ENCODE measurements at regions not wholly inside any gene's neighbourhood (a gene's known extent, or its start where the extent isn't known, plus 50 kb on each side); places are given as distances from the start of the nearest gene placed in this dataset.
A peak's percentile ranks its signal among the peaks of the same experiment; 100 is the strongest.

DNA sequence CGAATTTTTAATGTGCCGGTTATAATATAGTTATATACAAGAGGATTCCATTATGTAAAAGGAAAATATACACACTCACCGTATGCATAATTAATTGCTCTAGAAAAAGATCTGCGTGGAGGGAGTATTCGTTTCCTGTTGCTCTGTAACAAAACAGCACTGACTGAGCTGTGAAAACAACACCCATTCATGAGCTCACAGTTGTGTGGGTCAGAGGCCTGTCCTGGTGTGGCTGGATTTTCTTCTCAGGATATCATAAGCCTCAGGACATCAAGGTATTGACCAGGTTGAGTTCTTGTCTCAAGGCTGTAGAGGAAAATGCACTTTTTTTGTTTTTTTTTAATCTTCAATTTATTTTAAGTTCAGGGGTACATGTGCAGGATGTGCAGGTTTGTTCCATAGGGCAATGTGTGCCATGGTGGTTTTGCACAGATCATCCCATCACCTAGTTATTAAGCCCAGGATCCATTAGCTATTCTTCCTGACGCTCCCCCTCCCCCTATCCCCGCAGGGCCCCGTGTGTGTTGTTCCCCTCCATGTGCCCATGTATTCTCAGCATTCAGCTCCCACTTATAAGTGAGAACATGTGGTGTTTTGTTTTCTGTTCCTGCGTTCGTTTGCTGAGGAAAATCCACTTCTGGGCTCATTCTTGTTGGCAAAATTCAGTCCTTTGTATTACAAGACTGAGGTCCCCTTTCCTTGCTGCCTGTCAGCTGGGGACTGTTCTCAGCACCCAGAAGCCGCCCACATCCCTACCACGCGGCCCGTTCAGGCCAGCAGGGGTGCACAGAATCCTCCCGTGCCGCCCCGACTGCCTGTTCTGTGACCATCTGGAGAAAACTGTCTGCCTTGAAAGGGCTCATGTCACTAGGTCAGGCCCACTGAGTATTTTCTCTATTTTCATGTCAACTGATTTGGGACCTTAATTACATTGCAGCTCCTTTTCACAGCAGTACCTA is 87.4 kb upstream of the ERRFI1 start:
- Histone ChIP-seq H3K36me3 (ENCODE audit: control insufficient read depth in 1 of 2, insufficient read depth in 2 of 2, low read length in 2 of 2) (no peaks in the 10 kb centered on the region), H3K27me3 (ENCODE audit: control insufficient read depth in 1 of 2, insufficient read depth in 2 of 2, low read length in 2 of 2) (no peaks in the 10 kb centered on the region), H3K27ac (ENCODE audit: low read depth, low read length) (no peak overlapping the region), H3K4me1 (ENCODE audit: control insufficient read depth in 1 of 2, insufficient read depth in 2 of 2, low read length in 2 of 2) (peaks cover 0 to 3% of the 10 kb centered on the region in 2 donors), H3K9me3 (ENCODE audit: control insufficient read depth in 1 of 2, low read length in 2 of 2) (no peaks in the 10 kb centered on the region), H3K4me3 (ENCODE audit: low read depth in 1 of 2, low read length in 2 of 2) (no peak overlapping the region), H3K9ac (ENCODE audit: low read depth in 1 of 2, low read length in 2 of 2) (no peak overlapping the region)

DNA sequence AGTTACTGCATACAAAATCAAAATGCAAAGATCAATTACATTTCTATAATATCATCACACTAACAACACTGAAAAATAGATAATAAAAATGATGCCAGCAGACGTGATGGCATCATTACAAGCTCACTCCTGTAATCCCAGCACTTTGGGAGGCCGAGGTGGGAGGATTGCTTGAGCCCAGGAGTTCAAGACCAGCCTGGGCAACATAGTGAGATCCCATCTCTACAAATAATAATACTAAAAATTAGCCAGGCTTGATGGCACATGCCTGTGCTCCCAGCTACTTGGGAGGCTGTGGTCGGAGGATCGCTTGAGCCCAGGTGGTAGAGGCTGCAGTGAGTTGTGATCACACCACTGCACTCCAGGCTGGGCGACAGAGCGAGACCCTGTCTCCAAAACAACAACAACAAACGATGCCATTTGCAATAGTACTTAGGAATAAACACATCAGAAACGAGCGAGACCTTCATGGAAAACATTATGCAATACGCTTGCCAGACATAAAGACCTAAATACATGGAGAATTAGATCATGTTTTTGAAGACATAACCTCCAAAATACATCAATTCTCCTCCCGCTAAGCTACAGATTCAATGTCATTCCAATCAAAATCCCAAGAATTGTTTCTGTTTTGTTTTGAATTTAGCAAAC is 86.6 kb upstream of the ERRFI1 start:
- Histone ChIP-seq H3K9ac (ENCODE audit: low read depth in 1 of 2, low read length in 2 of 2) (no peak overlapping the region), H3K36me3 (ENCODE audit: control insufficient read depth in 1 of 2, insufficient read depth in 2 of 2, low read length in 2 of 2) (no peaks in the 10 kb centered on the region), H3K9me3 (ENCODE audit: control insufficient read depth in 1 of 2, low read length in 2 of 2) (no peaks in the 10 kb centered on the region), H3K27me3 (ENCODE audit: control insufficient read depth in 1 of 2, insufficient read depth in 2 of 2, low read length in 2 of 2) (no peaks in the 10 kb centered on the region), H3K4me1 (ENCODE audit: control insufficient read depth in 1 of 2, insufficient read depth in 2 of 2, low read length in 2 of 2) (peaks cover 0 to 5% of the 10 kb centered on the region in 2 donors), H3K4me3 (ENCODE audit: low read depth in 1 of 2, low read length in 2 of 2) (no peak overlapping the region), H3K27ac (ENCODE audit: low read depth, low read length) (no peak overlapping the region)

DNA sequence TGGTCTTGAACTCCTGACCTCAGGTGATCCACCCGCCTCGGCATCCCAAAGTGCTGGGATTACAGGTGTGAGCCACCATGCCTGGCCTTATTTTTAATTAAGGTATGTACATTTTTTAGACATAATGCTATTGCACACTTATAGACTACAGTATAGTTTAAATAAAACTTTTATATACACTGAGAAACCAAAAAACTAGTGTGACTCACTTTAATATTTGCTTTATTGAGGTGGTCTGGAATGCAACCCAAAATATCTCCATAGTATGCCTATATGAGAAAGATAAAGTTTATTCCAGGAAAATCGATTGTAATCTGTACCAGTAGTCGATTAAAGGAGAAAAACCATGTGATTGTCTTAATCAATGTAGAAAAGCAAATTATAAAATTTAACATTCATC is 85.5 kb upstream of the ERRFI1 start:
- Histone ChIP-seq H3K27me3 (ENCODE audit: control insufficient read depth in 1 of 2, insufficient read depth in 2 of 2, low read length in 2 of 2) (no peaks in the 10 kb centered on the region), H3K27ac (ENCODE audit: low read depth, low read length) (no peak overlapping the region), H3K9ac (ENCODE audit: low read depth in 1 of 2, low read length in 2 of 2) (no peak overlapping the region), H3K4me1 (ENCODE audit: control insufficient read depth in 1 of 2, insufficient read depth in 2 of 2, low read length in 2 of 2) (peaks cover 0 to 5% of the 10 kb centered on the region in 2 donors), H3K9me3 (ENCODE audit: control insufficient read depth in 1 of 2, low read length in 2 of 2) (no peaks in the 10 kb centered on the region), H3K4me3 (ENCODE audit: low read depth in 1 of 2, low read length in 2 of 2) (no peak overlapping the region), H3K36me3 (ENCODE audit: control insufficient read depth in 1 of 2, insufficient read depth in 2 of 2, low read length in 2 of 2) (no peaks in the 10 kb centered on the region)

DNA sequence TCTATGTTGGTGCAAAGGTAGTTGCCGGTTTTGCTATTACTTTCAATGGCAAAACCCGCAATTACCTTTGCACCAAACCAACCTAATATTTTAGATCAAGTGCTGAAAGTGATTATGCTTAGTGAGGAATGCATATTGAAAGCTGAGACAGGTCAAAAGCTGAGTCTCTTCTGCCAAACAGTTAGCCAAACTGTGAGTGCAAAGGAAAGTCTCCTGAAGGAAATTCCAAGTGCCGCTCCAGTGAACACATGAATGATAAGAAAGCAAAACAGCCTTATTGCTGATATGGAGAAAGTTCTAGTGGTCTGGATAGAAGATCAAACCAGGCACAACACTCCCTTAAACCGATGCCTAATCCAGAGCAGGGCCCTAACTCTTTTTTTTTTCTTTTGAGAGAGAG is 83.1 kb upstream of the ERRFI1 start:
- Histone ChIP-seq H3K9me3 (ENCODE audit: control insufficient read depth in 1 of 2, low read length in 2 of 2) (no peaks in the 10 kb centered on the region), H3K36me3 (ENCODE audit: control insufficient read depth in 1 of 2, insufficient read depth in 2 of 2, low read length in 2 of 2) (no peaks in the 10 kb centered on the region), H3K9ac (ENCODE audit: low read depth in 1 of 2, low read length in 2 of 2) (no peak overlapping the region), H3K27ac (ENCODE audit: low read depth, low read length) (no peak overlapping the region), H3K4me1 (ENCODE audit: control insufficient read depth in 1 of 2, insufficient read depth in 2 of 2, low read length in 2 of 2) (peaks cover 5% of the 10 kb centered on the region in 2 donors), H3K27me3 (ENCODE audit: control insufficient read depth in 1 of 2, insufficient read depth in 2 of 2, low read length in 2 of 2) (no peaks in the 10 kb centered on the region), H3K4me3 (ENCODE audit: low read depth in 1 of 2, low read length in 2 of 2) (no peak overlapping the region)

DNA sequence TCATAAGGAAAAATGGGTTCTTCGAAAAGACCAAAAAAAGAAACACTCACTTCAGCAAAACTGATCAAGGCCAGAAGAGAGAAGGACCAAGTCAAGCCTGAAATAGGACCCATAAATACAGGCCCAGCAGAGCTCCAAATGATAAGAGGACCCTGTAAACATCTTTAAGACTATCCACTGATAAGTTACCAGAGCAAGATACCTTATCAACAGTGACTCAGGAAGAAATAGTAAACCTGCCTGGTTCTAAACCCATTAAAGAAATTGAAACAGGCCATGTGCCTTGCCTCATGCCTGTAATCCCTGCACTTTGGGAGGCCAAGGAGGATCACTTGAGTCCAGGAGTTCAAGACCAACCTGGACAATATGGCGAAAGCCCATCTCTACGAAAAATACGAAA is 81.8 kb upstream of the ERRFI1 start:
- no peak overlapping the region for H3K27ac ChIP-seq (ENCODE audit: low read depth, low read length)
- no peaks in the 10 kb centered on the region for H3K9me3 ChIP-seq (ENCODE audit: control insufficient read depth in 1 of 2, low read length in 2 of 2)
- H3K36me3 ChIP-seq (ENCODE audit: control insufficient read depth in 1 of 2, insufficient read depth in 2 of 2, low read length in 2 of 2): no peaks in the 10 kb centered on the region
- no peak overlapping the region for H3K9ac ChIP-seq (ENCODE audit: low read depth in 1 of 2, low read length in 2 of 2)
- no peak overlapping the region for H3K4me3 ChIP-seq (ENCODE audit: low read depth in 1 of 2, low read length in 2 of 2)
- H3K27me3 ChIP-seq (ENCODE audit: control insufficient read depth in 1 of 2, insufficient read depth in 2 of 2, low read length in 2 of 2): no peaks in the 10 kb centered on the region
- peaks cover 5% of the 10 kb centered on the region in 2 donors for H3K4me1 ChIP-seq (ENCODE audit: control insufficient read depth in 1 of 2, insufficient read depth in 2 of 2, low read length in 2 of 2)

DNA sequence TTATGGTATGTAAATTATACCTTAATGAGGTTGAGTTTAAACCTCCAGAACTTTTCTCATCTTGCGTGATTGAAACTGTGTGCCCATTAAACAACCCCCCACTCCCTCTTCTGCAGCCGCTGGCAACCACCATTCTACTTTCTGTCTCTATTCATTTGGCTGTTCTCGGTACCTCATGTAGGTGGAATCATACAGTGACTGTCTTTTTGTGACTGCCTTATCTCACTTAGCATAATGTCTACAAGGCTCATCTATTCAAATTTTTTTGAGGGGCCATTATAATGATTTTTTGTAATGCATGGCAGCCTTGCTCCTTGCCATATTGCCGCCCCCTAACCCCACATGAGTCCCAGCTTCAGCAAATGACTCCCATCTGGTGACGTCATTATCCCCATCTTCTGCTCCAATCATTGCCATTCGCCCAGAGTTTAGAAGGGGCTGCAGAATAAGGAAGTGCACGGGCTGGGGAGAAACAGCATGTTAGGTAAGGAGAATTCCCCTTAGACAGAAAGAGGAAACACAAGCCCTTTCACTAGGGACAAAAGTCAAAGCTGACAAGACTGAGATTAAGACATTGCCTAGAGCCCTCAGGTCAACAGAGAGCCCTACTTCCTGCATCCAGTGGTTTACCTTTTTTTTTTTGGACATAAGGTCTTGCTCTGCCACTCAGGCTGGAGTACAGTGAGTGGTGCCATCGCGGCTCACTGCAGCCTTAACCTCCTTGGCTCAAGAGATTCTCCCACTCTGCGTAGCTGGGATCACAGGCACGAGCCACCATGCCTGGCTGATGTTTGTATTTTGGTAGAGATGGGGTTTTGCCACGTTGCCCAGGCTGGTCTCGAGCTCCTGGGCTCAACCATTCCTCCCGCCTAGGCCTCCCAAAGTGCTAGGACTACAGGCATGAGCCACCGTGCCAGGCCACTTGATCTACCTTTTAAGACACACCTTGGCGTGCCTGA is 78.4 kb upstream of the ERRFI1 start:
- no peak overlapping the region for H3K4me3 ChIP-seq (ENCODE audit: low read depth in 1 of 2, low read length in 2 of 2)
- no peak overlapping the region for H3K27ac ChIP-seq (ENCODE audit: low read depth, low read length)
- H3K9ac ChIP-seq (ENCODE audit: low read depth in 1 of 2, low read length in 2 of 2): no peak overlapping the region
- H3K9me3 ChIP-seq (ENCODE audit: control insufficient read depth in 1 of 2, low read length in 2 of 2): no peaks in the 10 kb centered on the region
- H3K27me3 ChIP-seq (ENCODE audit: control insufficient read depth in 1 of 2, insufficient read depth in 2 of 2, low read length in 2 of 2): no peaks in the 10 kb centered on the region
- H3K4me1 ChIP-seq (ENCODE audit: control insufficient read depth in 1 of 2, insufficient read depth in 2 of 2, low read length in 2 of 2): peaks cover 5% of the 10 kb centered on the region in 2 donors
- no peaks in the 10 kb centered on the region for H3K36me3 ChIP-seq (ENCODE audit: control insufficient read depth in 1 of 2, insufficient read depth in 2 of 2, low read length in 2 of 2)

DNA sequence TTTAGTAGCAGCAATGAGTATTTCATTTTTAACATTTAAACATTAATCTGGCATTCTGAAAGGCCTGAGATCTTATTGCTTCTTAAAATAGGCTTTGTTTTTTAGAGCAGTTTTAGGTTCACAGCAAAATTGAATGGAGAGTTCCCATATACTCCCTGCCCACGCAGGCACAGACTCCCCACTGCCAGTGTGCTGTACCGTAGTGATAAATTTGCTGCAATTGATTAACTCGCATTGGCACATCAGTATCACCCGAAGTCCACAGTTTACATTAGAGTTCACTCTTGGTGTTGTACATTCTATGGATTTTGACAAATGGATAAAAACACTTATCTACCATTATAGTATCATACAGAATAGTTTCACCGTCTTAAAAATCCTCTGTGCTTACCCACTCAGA is 71.8 kb upstream of the ERRFI1 start:
- H3K36me3 ChIP-seq (ENCODE audit: control insufficient read depth in 1 of 2, insufficient read depth in 2 of 2, low read length in 2 of 2): no peaks in the 10 kb centered on the region
- H3K4me1 ChIP-seq (ENCODE audit: control insufficient read depth in 1 of 2, insufficient read depth in 2 of 2, low read length in 2 of 2): peaks cover 24 to 45% of the 10 kb centered on the region in 2 donors
- H3K27ac ChIP-seq (ENCODE audit: low read depth, low read length): peak overlapping the region; percentile 80
- peak overlapping the region in 1 of 2 donors; percentile 37 for H3K9ac ChIP-seq (ENCODE audit: low read depth in 1 of 2, low read length in 2 of 2)
- H3K9me3 ChIP-seq (ENCODE audit: control insufficient read depth in 1 of 2, low read length in 2 of 2): no peaks in the 10 kb centered on the region
- no peak overlapping the region for H3K4me3 ChIP-seq (ENCODE audit: low read depth in 1 of 2, low read length in 2 of 2)
- no peaks in the 10 kb centered on the region for H3K27me3 ChIP-seq (ENCODE audit: control insufficient read depth in 1 of 2, insufficient read depth in 2 of 2, low read length in 2 of 2)

DNA sequence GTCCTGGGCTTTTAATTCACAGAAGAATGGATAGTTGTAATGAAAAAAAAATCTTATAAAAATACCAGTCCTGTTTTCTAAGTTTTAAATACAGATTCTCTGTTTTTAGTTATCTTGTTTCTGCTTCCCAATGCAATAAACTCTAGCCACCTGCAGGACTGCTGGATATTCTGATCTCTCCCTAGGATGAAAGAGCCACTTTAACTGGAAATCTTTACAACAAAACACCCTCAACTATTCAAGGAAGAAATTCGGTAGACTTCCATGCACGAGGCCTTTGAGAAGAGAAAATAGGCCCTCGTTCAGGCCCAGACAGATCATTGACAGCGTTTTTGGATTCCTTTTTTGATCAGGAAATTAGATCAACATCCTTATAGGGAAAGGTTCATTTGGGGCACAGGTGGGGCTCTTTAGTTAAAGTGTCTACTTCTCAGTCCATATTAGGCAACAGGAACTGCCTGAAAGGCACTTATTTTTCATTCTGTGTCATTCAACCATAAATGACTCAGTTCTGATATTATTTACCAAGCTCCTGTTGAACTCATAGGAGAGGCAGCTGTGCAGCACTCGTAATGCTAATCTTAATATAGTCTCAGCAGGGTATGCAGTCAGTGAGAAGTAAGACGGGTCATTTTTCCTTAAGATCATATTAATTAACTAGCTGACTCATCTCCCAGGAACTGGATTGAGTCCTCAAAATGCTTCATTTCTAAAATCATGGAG is 71.1 kb upstream of the ERRFI1 start:
- H3K9ac ChIP-seq (ENCODE audit: low read depth in 1 of 2, low read length in 2 of 2): peak overlapping the region; percentile 2 to 55
- no peak overlapping the region for H3K4me3 ChIP-seq (ENCODE audit: low read depth in 1 of 2, low read length in 2 of 2)
- H3K36me3 ChIP-seq (ENCODE audit: control insufficient read depth in 1 of 2, insufficient read depth in 2 of 2, low read length in 2 of 2): no peaks in the 10 kb centered on the region
- no peaks in the 10 kb centered on the region for H3K27me3 ChIP-seq (ENCODE audit: control insufficient read depth in 1 of 2, insufficient read depth in 2 of 2, low read length in 2 of 2)
- no peaks in the 10 kb centered on the region for H3K9me3 ChIP-seq (ENCODE audit: control insufficient read depth in 1 of 2, low read length in 2 of 2)
- H3K27ac ChIP-seq (ENCODE audit: low read depth, low read length): peak overlapping the region; percentile 80
- peaks cover 29 to 45% of the 10 kb centered on the region in 2 donors for H3K4me1 ChIP-seq (ENCODE audit: control insufficient read depth in 1 of 2, insufficient read depth in 2 of 2, low read length in 2 of 2)

DNA sequence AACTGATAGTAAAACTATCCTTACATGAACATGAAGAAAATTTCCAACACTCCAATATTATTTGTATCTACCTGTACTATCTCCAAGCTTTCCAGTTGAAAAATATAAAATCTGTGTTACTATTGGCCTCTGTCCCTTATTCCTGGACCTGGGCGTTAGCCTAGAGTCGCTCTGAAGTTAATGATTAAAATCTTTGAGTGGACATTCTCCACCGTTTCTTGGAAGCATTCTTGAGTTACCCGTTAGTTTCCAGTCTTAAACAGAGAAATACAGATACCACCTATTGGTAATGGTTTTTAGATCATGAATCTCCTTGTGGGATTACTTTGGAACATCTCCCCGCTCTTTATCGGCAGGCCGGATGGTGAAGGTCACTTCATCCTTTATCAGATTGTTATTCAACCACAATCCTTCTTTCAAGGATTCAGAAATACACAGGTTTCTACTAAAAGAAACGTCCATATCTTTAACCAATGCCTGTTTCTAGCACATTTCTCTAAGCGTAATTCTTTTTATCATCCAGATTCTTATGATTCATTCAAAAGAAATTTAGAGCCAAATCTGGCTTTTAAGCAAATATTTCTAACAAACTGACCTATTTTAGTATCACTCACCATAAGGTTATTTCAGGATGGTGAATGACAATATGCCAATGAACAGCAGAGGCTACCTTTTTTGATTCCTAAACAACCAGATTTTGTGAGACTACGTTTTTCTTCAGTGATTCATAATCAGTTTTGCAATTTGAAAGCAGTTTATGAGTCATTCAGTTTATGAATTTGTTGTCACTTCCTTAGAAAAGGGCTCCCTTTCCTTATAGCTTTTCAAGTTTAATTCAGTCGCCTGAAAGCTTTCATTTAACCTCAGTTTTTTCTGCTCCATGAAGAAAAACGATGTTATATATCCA is 70.2 kb upstream of the ERRFI1 start:
- H3K27me3 ChIP-seq (ENCODE audit: control insufficient read depth in 1 of 2, insufficient read depth in 2 of 2, low read length in 2 of 2): no peaks in the 10 kb centered on the region
- no peak overlapping the region for H3K4me3 ChIP-seq (ENCODE audit: low read depth in 1 of 2, low read length in 2 of 2)
- no peaks in the 10 kb centered on the region for H3K36me3 ChIP-seq (ENCODE audit: control insufficient read depth in 1 of 2, insufficient read depth in 2 of 2, low read length in 2 of 2)
- H3K27ac ChIP-seq (ENCODE audit: low read depth, low read length): peak overlapping the region; percentile 80
- no peaks in the 10 kb centered on the region for H3K9me3 ChIP-seq (ENCODE audit: control insufficient read depth in 1 of 2, low read length in 2 of 2)
- peak overlapping the region; percentile 5 to 55 for H3K9ac ChIP-seq (ENCODE audit: low read depth in 1 of 2, low read length in 2 of 2)
- peaks cover 29 to 48% of the 10 kb centered on the region in 2 donors for H3K4me1 ChIP-seq (ENCODE audit: control insufficient read depth in 1 of 2, insufficient read depth in 2 of 2, low read length in 2 of 2)

Data from duodenal mucosa (tissue), 2 donors.